WTC11 (cell line): ENCODE measurements at regions not wholly inside any gene's neighbourhood (a gene's known extent, or its start where the extent isn't known, plus 50 kb on each side); places are given as distances from the start of the nearest gene placed in this dataset.

Experiments
- ATAC-seq: fragments of 200-7000 bp; cut with Tn5 transposase; 2 replicates; pipeline ENCODE4 v1.10.0; 2021; ENCODE audit warnings: mild to moderate bottlenecking, moderate library complexity
- CTCF ChIA-PET: fragments of 300-600 bp; sonication (Branson Sonifier 250); formaldehyde crosslinking; loops from one replicate; lab custom pipeline; 2021; ENCODE audit warnings: antibody characterized with exemption; lab: Charles Lee
- POLR2A ChIA-PET: fragments of 350-600 bp; sonication (Branson Sonifier 250); formaldehyde crosslinking; loops from one replicate; lab custom pipeline; 2021; ENCODE audit warnings: antibody characterized with exemption; lab: Charles Lee
- DNase-seq: peaks from one replicate; pipeline ENCODE4 v3.0.0; 2021; ENCODE audit warnings: low spot score
- H3K27ac Mint-ChIP-seq: 2 replicates; pipeline ENCODE4 v1.8.0; 2021; ENCODE audit warnings: mixed read lengths
- H3K27me3 Mint-ChIP-seq: 2 replicates; pipeline ENCODE4 v1.8.0; 2021; ENCODE audit warnings: low read depth, mild to moderate bottlenecking, moderate library complexity, mixed read lengths
- H3K36me3 Mint-ChIP-seq: 2 replicates; pipeline ENCODE4 v1.8.0; 2021; ENCODE audit warnings: mixed read lengths
- H3K4me1 Mint-ChIP-seq: 2 replicates; pipeline ENCODE4 v1.8.0; 2022; ENCODE audit warnings: mixed read lengths
- H3K4me3 Mint-ChIP-seq: 2 replicates; pipeline ENCODE4 v1.8.0; 2021; ENCODE audit warnings: mild to moderate bottlenecking, moderate library complexity, mixed read lengths
- H3K9me3 Mint-ChIP-seq: 2 replicates; pipeline ENCODE4 v1.8.0; 2021; ENCODE audit warnings: mixed read lengths
- AR ChIP-seq: fragments of 250-450 bp; sonication (Bioruptor Pico); IDR thresholded peaks from 2 replicates; pipeline ENCODE4 v1.9.0; 2021; ENCODE audit warnings: mild to moderate bottlenecking
- CBFB ChIP-seq: sonication (generic); formaldehyde crosslinking; IDR thresholded peaks from 2 replicates; pipeline ENCODE4 v1.8.1; 2022; ENCODE audit warnings: mild to moderate bottlenecking, low read depth, missing genetic modification reagents
- CREB1 ChIP-seq: sonication (generic); formaldehyde crosslinking; IDR thresholded peaks from 2 replicates; pipeline ENCODE4 v1.8.0; 2023; ENCODE audit warnings: mild to moderate bottlenecking, missing genetic modification reagents
- EMX1 ChIP-seq: fragments of 250-450 bp; sonication (Bioruptor Pico); IDR thresholded peaks from 2 replicates; pipeline ENCODE4 v1.8.0; 2021; ENCODE audit warnings: mild to moderate bottlenecking
- FOXJ3 ChIP-seq: sonication (generic); formaldehyde crosslinking; IDR thresholded peaks from 2 replicates; pipeline ENCODE4 v1.9.0; 2021; ENCODE audit warnings: missing genetic modification reagents, mild to moderate bottlenecking, borderline replicate concordance
- MXD4 ChIP-seq: fragments of 250-450 bp; sonication (Bioruptor Pico); IDR thresholded peaks from 2 replicates; pipeline ENCODE4 v1.8.0; 2021; ENCODE audit warnings: mild to moderate bottlenecking, moderate library complexity, borderline replicate concordance
- MYBL2 ChIP-seq: sonication (generic); formaldehyde crosslinking; IDR thresholded peaks from 2 replicates; pipeline ENCODE4 v1.8.1; 2023; ENCODE audit warnings: mild to moderate bottlenecking, moderate library complexity, missing genetic modification reagents
- NFYB ChIP-seq: sonication (generic); formaldehyde crosslinking; conservative IDR thresholded peaks from 2 replicates; pipeline ENCODE4 v1.8.0; 2022; ENCODE audit warnings: low read depth, missing genetic modification reagents
- NR2C2 ChIP-seq: sonication (generic); formaldehyde crosslinking; IDR thresholded peaks from 2 replicates; pipeline ENCODE4 v1.8.0; 2022; ENCODE audit warnings: mild to moderate bottlenecking, missing genetic modification reagents
- OVOL2 ChIP-seq: fragments of 250-450 bp; sonication (Bioruptor Pico); IDR thresholded peaks from 2 replicates; pipeline ENCODE4 v1.9.0; 2021; ENCODE audit warnings: mild to moderate bottlenecking, borderline replicate concordance
- SP1 ChIP-seq: sonication (generic); formaldehyde crosslinking; conservative IDR thresholded peaks from 2 replicates; pipeline ENCODE4 v1.8.1; 2022; ENCODE audit warnings: missing genetic modification reagents
- TCF7 ChIP-seq: sonication (generic); formaldehyde crosslinking; IDR thresholded peaks from 2 replicates; pipeline ENCODE4 v1.8.0; 2022; ENCODE audit warnings: mild to moderate bottlenecking, low read depth, missing genetic modification reagents, moderate library complexity
- TEAD4 ChIP-seq: sonication (generic); formaldehyde crosslinking; IDR thresholded peaks from 2 replicates; pipeline ENCODE4 v1.8.0; 2022; ENCODE audit warnings: mild to moderate bottlenecking, missing genetic modification reagents
- TP53 ChIP-seq: sonication (generic); formaldehyde crosslinking; IDR thresholded peaks from 2 replicates; pipeline ENCODE4 v1.8.1; 2023; ENCODE audit warnings: mild to moderate bottlenecking, missing genetic modification reagents
- ZNF219 ChIP-seq: sonication (generic); formaldehyde crosslinking; IDR thresholded peaks from 2 replicates; pipeline ENCODE4 v1.8.0; 2023; ENCODE audit warnings: missing genetic modification reagents, mild to moderate bottlenecking, borderline replicate concordance
- ZNF263 ChIP-seq: sonication (generic); formaldehyde crosslinking; IDR thresholded peaks from 2 replicates; pipeline ENCODE4 v1.8.1; 2022; ENCODE audit warnings: low read depth, mild to moderate bottlenecking, moderate library complexity, missing genetic modification reagents
- TF ChIP-seq, protein P1 (sequence below): fragments of 250-450 bp; sonication (Bioruptor Pico); IDR thresholded peaks from 2 replicates; pipeline ENCODE4 v1.8.0; 2021; ENCODE audit warnings: mild to moderate bottlenecking
- TF ChIP-seq, protein P2 (sequence below): sonication (generic); formaldehyde crosslinking; IDR thresholded peaks from 2 replicates; pipeline ENCODE4 v1.8.1; 2023; ENCODE audit warnings: mild to moderate bottlenecking, missing genetic modification reagents
- TF ChIP-seq, protein P3 (sequence below): sonication (generic); formaldehyde crosslinking; IDR thresholded peaks from 2 replicates; pipeline ENCODE4 v1.8.0; 2022; ENCODE audit warnings: missing genetic modification reagents

GRCh38 chr9:108684288-108685025, 171.3 kb downstream of the ACTL7B start:
- peaks cover 20% of the 10 kb centered on the region for H3K4me1 Mint-ChIP-seq
- H3K4me3 Mint-ChIP-seq, result no peak overlapping the region
- DNase-seq (no peak), ATAC-seq (no peak)
- POLR2A ChIA-PET, result no interaction called here
- peaks cover 22% of the 10 kb centered on the region for H3K36me3 Mint-ChIP-seq
- H3K27me3 Mint-ChIP-seq, result no peaks in the 10 kb centered on the region
- H3K9me3 Mint-ChIP-seq, result peaks cover 38% of the 10 kb centered on the region
- no peak overlapping the region for H3K27ac Mint-ChIP-seq
- CTCF ChIA-PET, result no interaction called here
- TF ChIP-seq ZNF219 (CRISPR knock-in tag) (no peak), EMX1 (CRISPR knock-in tag) (no peak), TCF7 (CRISPR knock-in tag) (no peak)

GRCh38 chr9:108683245-108683644, 172.5 kb downstream of the ACTL7B start:
- CTCF ChIA-PET, result no interaction called here
- TF ChIP-seq EMX1 (CRISPR knock-in tag), result no peak
- no peak for TF ChIP-seq AR (CRISPR knock-in tag)
- TF ChIP-seq FOXJ3, result no peak
- TF ChIP-seq, protein P1, sequence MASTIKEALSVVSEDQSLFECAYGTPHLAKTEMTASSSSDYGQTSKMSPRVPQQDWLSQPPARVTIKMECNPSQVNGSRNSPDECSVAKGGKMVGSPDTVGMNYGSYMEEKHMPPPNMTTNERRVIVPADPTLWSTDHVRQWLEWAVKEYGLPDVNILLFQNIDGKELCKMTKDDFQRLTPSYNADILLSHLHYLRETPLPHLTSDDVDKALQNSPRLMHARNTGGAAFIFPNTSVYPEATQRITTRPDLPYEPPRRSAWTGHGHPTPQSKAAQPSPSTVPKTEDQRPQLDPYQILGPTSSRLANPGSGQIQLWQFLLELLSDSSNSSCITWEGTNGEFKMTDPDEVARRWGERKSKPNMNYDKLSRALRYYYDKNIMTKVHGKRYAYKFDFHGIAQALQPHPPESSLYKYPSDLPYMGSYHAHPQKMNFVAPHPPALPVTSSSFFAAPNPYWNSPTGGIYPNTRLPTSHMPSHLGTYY, result no peak
- no peak for TF ChIP-seq TEAD4
- peaks cover 12% of the 10 kb centered on the region for H3K36me3 Mint-ChIP-seq
- ATAC-seq, result no peak
- H3K9me3 Mint-ChIP-seq, result peaks cover 27% of the 10 kb centered on the region
- POLR2A ChIA-PET, result no interaction called here
- H3K27ac Mint-ChIP-seq, result no peak overlapping the region
- no peak overlapping the region for H3K4me3 Mint-ChIP-seq
- no peak for DNase-seq
- H3K27me3 Mint-ChIP-seq, result no peaks in the 10 kb centered on the region
- peaks cover 20% of the 10 kb centered on the region for H3K4me1 Mint-ChIP-seq

GRCh38 chr9:108681851-108682590, 173.8 kb downstream of the ACTL7B start:
- POLR2A ChIA-PET, result no interaction called here
- Mint-ChIP-seq H3K27ac (no peak overlapping the region), H3K36me3 (peaks cover 10% of the 10 kb centered on the region), H3K4me1 (peaks cover 23% of the 10 kb centered on the region), H3K4me3 (no peak overlapping the region), H3K9me3 (peaks cover 20% of the 10 kb centered on the region), H3K27me3 (no peaks in the 10 kb centered on the region)
- ATAC-seq, result no peak
- CTCF ChIA-PET, result interaction anchor here (1.0 to 1.1 kb wide), 2 partner anchors 16 to 1260 kb away, joined by 3 read pairs; no protein-coding TSS in a partner anchor
- no peak for DNase-seq
- TF ChIP-seq SP1, result no peak
- TF ChIP-seq MYBL2, result no peak
- no peak for TF ChIP-seq NFYB (CRISPR knock-in tag)
- TF ChIP-seq ZNF263 (CRISPR knock-in tag), result no peak
- TF ChIP-seq MXD4 (CRISPR knock-in tag), result no peak
- TF ChIP-seq, protein P2, sequence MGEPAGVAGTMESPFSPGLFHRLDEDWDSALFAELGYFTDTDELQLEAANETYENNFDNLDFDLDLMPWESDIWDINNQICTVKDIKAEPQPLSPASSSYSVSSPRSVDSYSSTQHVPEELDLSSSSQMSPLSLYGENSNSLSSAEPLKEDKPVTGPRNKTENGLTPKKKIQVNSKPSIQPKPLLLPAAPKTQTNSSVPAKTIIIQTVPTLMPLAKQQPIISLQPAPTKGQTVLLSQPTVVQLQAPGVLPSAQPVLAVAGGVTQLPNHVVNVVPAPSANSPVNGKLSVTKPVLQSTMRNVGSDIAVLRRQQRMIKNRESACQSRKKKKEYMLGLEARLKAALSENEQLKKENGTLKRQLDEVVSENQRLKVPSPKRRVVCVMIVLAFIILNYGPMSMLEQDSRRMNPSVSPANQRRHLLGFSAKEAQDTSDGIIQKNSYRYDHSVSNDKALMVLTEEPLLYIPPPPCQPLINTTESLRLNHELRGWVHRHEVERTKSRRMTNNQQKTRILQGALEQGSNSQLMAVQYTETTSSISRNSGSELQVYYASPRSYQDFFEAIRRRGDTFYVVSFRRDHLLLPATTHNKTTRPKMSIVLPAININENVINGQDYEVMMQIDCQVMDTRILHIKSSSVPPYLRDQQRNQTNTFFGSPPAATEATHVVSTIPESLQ (CRISPR knock-in tag), result no peak
- TF ChIP-seq OVOL2, result no peak
- TF ChIP-seq, protein P3, sequence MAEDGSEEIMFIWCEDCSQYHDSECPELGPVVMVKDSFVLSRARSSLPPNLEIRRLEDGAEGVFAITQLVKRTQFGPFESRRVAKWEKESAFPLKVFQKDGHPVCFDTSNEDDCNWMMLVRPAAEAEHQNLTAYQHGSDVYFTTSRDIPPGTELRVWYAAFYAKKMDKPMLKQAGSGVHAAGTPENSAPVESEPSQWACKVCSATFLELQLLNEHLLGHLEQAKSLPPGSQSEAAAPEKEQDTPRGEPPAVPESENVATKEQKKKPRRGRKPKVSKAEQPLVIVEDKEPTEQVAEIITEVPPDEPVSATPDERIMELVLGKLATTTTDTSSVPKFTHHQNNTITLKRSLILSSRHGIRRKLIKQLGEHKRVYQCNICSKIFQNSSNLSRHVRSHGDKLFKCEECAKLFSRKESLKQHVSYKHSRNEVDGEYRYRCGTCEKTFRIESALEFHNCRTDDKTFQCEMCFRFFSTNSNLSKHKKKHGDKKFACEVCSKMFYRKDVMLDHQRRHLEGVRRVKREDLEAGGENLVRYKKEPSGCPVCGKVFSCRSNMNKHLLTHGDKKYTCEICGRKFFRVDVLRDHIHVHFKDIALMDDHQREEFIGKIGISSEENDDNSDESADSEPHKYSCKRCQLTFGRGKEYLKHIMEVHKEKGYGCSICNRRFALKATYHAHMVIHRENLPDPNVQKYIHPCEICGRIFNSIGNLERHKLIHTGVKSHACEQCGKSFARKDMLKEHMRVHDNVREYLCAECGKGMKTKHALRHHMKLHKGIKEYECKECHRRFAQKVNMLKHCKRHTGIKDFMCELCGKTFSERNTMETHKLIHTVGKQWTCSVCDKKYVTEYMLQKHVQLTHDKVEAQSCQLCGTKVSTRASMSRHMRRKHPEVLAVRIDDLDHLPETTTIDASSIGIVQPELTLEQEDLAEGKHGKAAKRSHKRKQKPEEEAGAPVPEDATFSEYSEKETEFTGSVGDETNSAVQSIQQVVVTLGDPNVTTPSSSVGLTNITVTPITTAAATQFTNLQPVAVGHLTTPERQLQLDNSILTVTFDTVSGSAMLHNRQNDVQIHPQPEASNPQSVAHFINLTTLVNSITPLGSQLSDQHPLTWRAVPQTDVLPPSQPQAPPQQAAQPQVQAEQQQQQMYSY (CRISPR knock-in tag), result no peak
- TF ChIP-seq NR2C2, result no peak
- no peak for TF ChIP-seq TP53 (CRISPR knock-in tag)
- TF ChIP-seq CBFB (CRISPR knock-in tag), result no peak
- TF ChIP-seq CREB1 (CRISPR knock-in tag), result no peak
